Upper lobe of right lung (tissue), 1 donor: ENCODE measurements at regions not wholly inside any gene's neighbourhood (a gene's known extent, or its start where the extent isn't known, plus 50 kb on each side); places are given as distances from the start of the nearest gene placed in this dataset.
A peak's percentile ranks its signal among the peaks of the same experiment; 100 is the strongest.
"Not testable (repeated sequence)": the region's sequence is repeated elsewhere in the genome, so short reads cannot be mapped to it uniquely, and the experiment has no call there.

ENCODE experiments used
- ATAC-seq: fragments of 200-7000 bp; cut with Tn5 transposase; one replicate; pipeline ENCODE4 v1.9.1; 2020; ENCODE audit warnings: mild to moderate bottlenecking, moderate library complexity
- DNase-seq: peaks from one replicate; pipeline ENCODE4 v3.0.0-alpha.2; 2020
- H3K27ac ChIP-seq: fragments of 200-600 bp; one replicate; pipeline ENCODE4 v1.8.0; 2022
- H3K27me3 ChIP-seq: fragments of 200-600 bp; one replicate; pipeline ENCODE4 v1.8.0; 2022; ENCODE audit warnings: mild to moderate bottlenecking
- H3K36me3 ChIP-seq: fragments of 200-600 bp; one replicate; pipeline ENCODE4 v1.8.0; 2022
- H3K4me1 ChIP-seq: fragments of 200-600 bp; one replicate; pipeline ENCODE4 v1.8.0; 2022
- H3K4me3 ChIP-seq: fragments of 200-600 bp; one replicate; pipeline ENCODE4 v1.8.0; 2022; ENCODE audit warnings: mild to moderate bottlenecking
- H3K9me3 ChIP-seq: fragments of 200-600 bp; one replicate; pipeline ENCODE4 v1.8.0; 2022
- CTCF ChIP-seq: fragments of 200-600 bp; IDR thresholded peaks from one replicate; pipeline ENCODE4 v1.8.0; 2022; ENCODE audit warnings: antibody characterized with exemption
- intact Hi-C: fragments of 100-400 bp; cut with DNase I; formaldehyde crosslinking; loops from one replicate; pipeline ENCODE4 v1.11.0; 2022
- donor health status: DM: no; HTN: yes; CAD: no; lungs with severe emphysema.

DNA sequence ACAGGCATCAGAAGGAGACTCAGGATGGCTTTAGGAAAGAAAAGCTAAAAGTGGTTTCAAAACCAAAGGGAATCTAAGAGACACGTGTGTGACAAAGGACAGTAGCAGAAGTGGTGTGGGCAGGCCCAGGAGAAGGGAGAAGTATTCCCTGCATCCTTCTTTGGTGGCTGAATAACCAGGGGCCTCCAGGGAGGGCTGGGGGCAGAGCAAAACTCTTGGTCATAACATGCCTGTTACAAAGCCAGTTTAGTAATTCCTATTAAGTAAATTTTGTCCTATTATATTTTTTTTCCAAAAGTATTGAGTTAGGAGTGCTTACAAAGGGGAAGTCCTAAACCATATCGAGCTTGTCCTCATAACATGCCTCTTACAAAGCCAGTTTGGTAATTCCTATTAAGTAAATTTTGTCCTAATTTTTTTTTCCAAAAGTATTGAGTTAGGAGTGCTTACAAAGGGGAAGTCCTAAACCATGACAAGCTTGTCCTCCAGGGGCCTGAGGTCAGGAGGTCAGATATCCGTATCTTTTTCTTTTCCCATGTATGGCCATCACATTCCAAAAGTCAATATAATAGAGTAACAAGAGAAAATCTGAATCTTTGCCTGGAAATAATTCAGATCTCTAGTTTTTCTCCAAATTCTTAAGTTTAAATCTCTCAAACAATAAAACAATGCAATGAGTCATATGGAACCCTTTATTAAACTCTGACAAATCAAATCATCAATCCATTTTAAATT lies 509.2 kb downstream of the LTN1 start:
- Histone ChIP-seq H3K4me1 (no peaks in the 10 kb centered on the region), H3K27me3 (no peaks in the 10 kb centered on the region), H3K36me3 (no peaks in the 10 kb centered on the region), H3K4me3 (no peak overlapping the region), H3K27ac (no peak overlapping the region), H3K9me3 (no peaks in the 10 kb centered on the region)
- DNase-seq (no peak), ATAC-seq (no peak)
- intact Hi-C loops = no loop called here
- no peak for TF ChIP-seq CTCF

DNA sequence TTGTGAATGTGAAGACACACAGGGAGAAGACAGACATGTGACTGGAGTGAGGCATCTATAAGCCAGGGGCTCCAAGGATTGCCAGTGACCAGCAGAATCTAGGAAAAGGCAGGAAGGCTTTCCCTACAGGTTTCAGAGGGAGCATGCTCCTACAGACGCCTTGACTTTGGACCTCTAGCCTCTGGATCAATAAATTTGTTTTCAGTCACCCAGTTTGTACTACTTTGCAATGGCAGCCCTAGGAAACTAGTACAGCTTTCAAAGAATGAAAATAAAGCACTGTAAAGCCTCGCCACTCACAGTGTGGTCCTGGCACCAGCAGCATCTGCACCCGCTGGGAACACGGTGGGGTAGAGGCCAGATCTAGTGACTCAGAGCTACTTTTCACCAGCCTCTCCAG lies 510.0 kb downstream of the LTN1 start:
- intact Hi-C loops = no loop called here
- DNase-seq (no peak), ATAC-seq (no peak)
- no peaks in the 10 kb centered on the region for H3K36me3 ChIP-seq
- H3K27me3 ChIP-seq = no peaks in the 10 kb centered on the region
- no peak for TF ChIP-seq CTCF
- no peak overlapping the region for H3K27ac ChIP-seq
- no peak overlapping the region for H3K4me3 ChIP-seq
- H3K4me1 ChIP-seq = no peaks in the 10 kb centered on the region
- no peaks in the 10 kb centered on the region for H3K9me3 ChIP-seq

DNA sequence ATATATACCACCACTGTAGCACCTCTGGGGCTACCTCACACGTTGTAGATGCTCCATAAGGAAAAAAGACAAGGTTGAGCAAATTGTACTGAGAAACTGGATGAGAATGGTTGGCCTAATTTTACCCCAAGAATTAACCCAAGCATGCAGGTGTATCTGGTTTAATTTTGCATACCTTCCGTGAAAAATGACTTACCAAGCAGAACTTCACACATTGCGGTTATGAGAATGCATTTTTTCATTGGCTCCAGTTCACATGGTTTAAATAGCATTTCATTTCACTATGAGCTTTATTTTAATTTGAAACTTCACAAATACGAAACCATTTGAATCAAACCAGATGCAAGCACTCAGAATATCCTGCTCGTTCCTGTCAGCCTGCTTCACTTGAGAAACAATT lies 512.2 kb downstream of the LTN1 start:
- Histone ChIP-seq H3K4me1 (no peaks in the 10 kb centered on the region), H3K27me3 (no peaks in the 10 kb centered on the region), H3K27ac (no peak overlapping the region), H3K4me3 (no peak overlapping the region), H3K36me3 (no peaks in the 10 kb centered on the region), H3K9me3 (no peaks in the 10 kb centered on the region)
- ATAC-seq (no peak), DNase-seq (no peak)
- intact Hi-C loops = no loop called here
- no peak for TF ChIP-seq CTCF

GRCh38 chr21:28473530-28474220 lies 519.0 kb downstream of the LTN1 start:
- intact Hi-C loops = no loop called here
- no peak for TF ChIP-seq CTCF
- ATAC-seq (peak; percentile 34), DNase-seq (no peak)
- Histone ChIP-seq H3K36me3 (no peaks in the 10 kb centered on the region), H3K27me3 (no peaks in the 10 kb centered on the region), H3K4me1 (no peaks in the 10 kb centered on the region), H3K4me3 (no peak overlapping the region), H3K9me3 (no peaks in the 10 kb centered on the region), H3K27ac (no peak overlapping the region)

DNA sequence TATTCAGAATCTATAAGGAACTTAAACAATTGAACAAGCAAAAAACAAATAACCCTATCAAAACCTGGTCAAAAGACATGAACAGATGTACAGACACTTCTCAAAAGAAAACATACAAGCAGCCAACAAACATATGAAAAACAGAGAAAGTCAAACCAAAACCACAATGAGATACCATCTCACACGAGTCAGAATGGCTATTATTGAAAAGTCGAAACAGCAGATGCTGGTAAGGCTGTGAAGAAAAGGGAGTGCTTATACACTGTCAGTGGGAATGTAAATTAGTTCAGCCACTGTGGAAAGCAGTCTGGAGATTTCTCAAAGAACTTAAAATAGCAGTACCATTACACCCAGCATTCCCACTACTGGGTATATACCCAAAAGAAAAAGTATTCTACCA lies 520.1 kb downstream of the LTN1 start:
- H3K27me3 ChIP-seq, ATAC-seq, intact Hi-C loops, H3K36me3 ChIP-seq, H3K4me3 ChIP-seq, H3K9me3 ChIP-seq, DNase-seq, H3K4me1 ChIP-seq, H3K27ac ChIP-seq: not testable (repeated sequence)

GRCh38 chr21:28464988-28465387 lies 527.7 kb downstream of the LTN1 start:
- DNase-seq = no peak
- Histone ChIP-seq H3K27ac (no peak overlapping the region), H3K36me3 (no peaks in the 10 kb centered on the region), H3K4me1 (no peaks in the 10 kb centered on the region), H3K4me3 (no peak overlapping the region), H3K27me3 (no peaks in the 10 kb centered on the region), H3K9me3 (no peaks in the 10 kb centered on the region)
- no peak for TF ChIP-seq CTCF
- ATAC-seq = no peak
- intact Hi-C loops = no loop called here
